ENCODE measurements at regions not wholly inside any gene's neighbourhood (a gene's known extent, or its start where the extent isn't known, plus 50 kb on each side); places are given as distances from the start of the nearest gene placed in this dataset.

- TF ChIP-seq CTCF (IDR thresholded peaks at IDR 0.05; ENCODE audit: low read length) (no peak), EZH2 (IDR thresholded peaks at IDR 0.05; ENCODE audit: borderline replicate concordance, low read length) (no peak)
These were observed 74.7 kb upstream of the TBL1X start for GRCh38 chrX:9390121-9390520.

Data from OCI-LY1 (cell line).